ENCODE measurements at regions not wholly inside any gene's neighbourhood (a gene's known extent, or its start where the extent isn't known, plus 50 kb on each side); places are given as distances from the start of the nearest gene placed in this dataset.
"Not testable (repeated sequence)": the region's sequence is repeated elsewhere in the genome, so short reads cannot be mapped to it uniquely, and the experiment has no call there.

GRCh38 chr6:169099411-169100202 is 154.0 kb downstream of the THBS2 start:
- no peak for DNase-seq

- DNase-seq = not testable (repeated sequence)
Observed at GRCh38 chr6:169098651-169099050, 155.0 kb downstream of the THBS2 start.

GRCh38 chr6:169098116-169098515 is 155.5 kb downstream of the THBS2 start:
- no peak for DNase-seq

- DNase-seq = no peak
Observed at GRCh38 chr6:169097381-169097959, 156.2 kb downstream of the THBS2 start.

GRCh38 chr6:169096388-169096787 is 157.3 kb downstream of the THBS2 start:
- no peak for DNase-seq

GRCh38 chr6:169095153-169095552 is 158.5 kb downstream of the THBS2 start:
- DNase-seq = no peak

GRCh38 chr6:169094552-169094950 is 159.1 kb downstream of the THBS2 start:
- no peak for DNase-seq

GRCh38 chr6:169093770-169094551 is 159.7 kb downstream of the THBS2 start:
- DNase-seq = no peak

- DNase-seq = no peak
Observed at GRCh38 chr6:169093066-169093723, 160.5 kb downstream of the THBS2 start.

GRCh38 chr6:169092375-169092774 is 161.3 kb downstream of the THBS2 start:
- no peak for DNase-seq

GRCh38 chr6:169090514-169091127 is 163.0 kb downstream of the THBS2 start:
- not testable (repeated sequence) for DNase-seq

- no peak for DNase-seq
Observed at GRCh38 chr6:169088762-169089161, 164.9 kb downstream of the THBS2 start.

- no peak for DNase-seq
Observed at GRCh38 chr6:169087443-169088041, 166.1 kb downstream of the THBS2 start.

GRCh38 chr6:169086616-169087015 is 167.0 kb downstream of the THBS2 start:
- DNase-seq = not testable (repeated sequence)

- no peak for DNase-seq
Observed at GRCh38 chr6:169086020-169086419, 167.6 kb downstream of the THBS2 start.

- no peak for DNase-seq
Observed at GRCh38 chr6:169085466-169085865, 168.2 kb downstream of the THBS2 start.

- DNase-seq = not testable (repeated sequence)
Observed at GRCh38 chr6:169084557-169084956, 169.1 kb downstream of the THBS2 start.

GRCh38 chr6:169084067-169084466 is 169.6 kb downstream of the THBS2 start:
- DNase-seq = no peak

- DNase-seq = no peak
Observed at GRCh38 chr6:169083508-169083874, 170.2 kb downstream of the THBS2 start.

GRCh38 chr6:169082817-169083507 is 170.7 kb downstream of the THBS2 start:
- no peak for DNase-seq

- no peak for DNase-seq
Observed at GRCh38 chr6:169082093-169082492, 171.6 kb downstream of the THBS2 start.

GRCh38 chr6:169081248-169081647 is 172.4 kb downstream of the THBS2 start:
- no peak for DNase-seq
